ENCODE measurements at regions not wholly inside any gene's neighbourhood (a gene's known extent, or its start where the extent isn't known, plus 50 kb on each side); places are given as distances from the start of the nearest gene placed in this dataset.

GRCh38 chr6:105952326-105952725 is 133.8 kb upstream of the PRDM1 start (continued):
- TF ChIP-seq RCOR1 (IDR thresholded peaks at IDR 0.05; ENCODE audit: low read length) (no peak), YY1 (IDR thresholded peaks at IDR 0.05; ENCODE audit: low read depth) (no peak), REST (IDR thresholded peaks at IDR 0.05; ENCODE audit: low read depth, low read length) (no peak)

GRCh38 chr6:105951322-105951721 is 134.8 kb upstream of the PRDM1 start:
- Histone ChIP-seq H3K79me2 (ENCODE audit: insufficient read depth) (no peaks in the 10 kb centered on the region), H3K9ac (no peak overlapping the region), H3K4me1 (ENCODE audit: control insufficient read depth in 1 of 2, insufficient read depth in 2 of 2, low read depth in 1 of 2, low read length in 1 of 2) (no peaks in the 10 kb centered on the region), H2AFZ (ENCODE audit: low read depth) (no peak overlapping the region), H4K20me1 (ENCODE audit: insufficient read depth) (no peaks in the 10 kb centered on the region), H3K9me2 (no peaks in the 10 kb centered on the region), H3K9me3 (no peaks in the 10 kb centered on the region), H3K27me3 (ENCODE audit: insufficient read depth) (no peaks in the 10 kb centered on the region), H3K36me3 (replicated peaks in 1 of 2; ENCODE audit: control insufficient read depth in 1 of 2, insufficient read depth in 2 of 2, low read length in 1 of 2) (no peaks in the 10 kb centered on the region), H3F3A (replicated peaks; ENCODE audit: insufficient read depth) (peaks cover 3% of the 10 kb centered on the region), H3K27ac (ENCODE audit: low read depth in 2 of 2, low read length in 1 of 2) (no peak overlapping the region), H3K4me2 (no peak overlapping the region), H3K4me3 (ENCODE audit: low read depth in 2 of 2, low read length in 1 of 2) (no peak overlapping the region)
- DNase-seq = no peak
- ChIA-PET POLR2A (no interaction called here), CTCF (interaction anchor here (0.9 kb wide), 1 partner anchor 272 kb away, joined by 4 read pairs; no protein-coding TSS in a partner anchor)
- TF ChIP-seq JUND (IDR thresholded peaks at IDR 0.05) (no peak), EZH2phosphoT487 (IDR thresholded peaks at IDR 0.05; ENCODE audit: borderline replicate concordance, low read depth) (no peak), PBX3 (IDR thresholded peaks at IDR 0.05) (no peak), FOXM1 (IDR thresholded peaks at IDR 0.05; ENCODE audit: low read depth) (no peak), GABPA (IDR thresholded peaks at IDR 0.05; ENCODE audit: low read depth) (no peak), MAX (IDR thresholded peaks at IDR 0.05; ENCODE audit: low read depth) (no peak), MEF2A (IDR thresholded peaks at IDR 0.05; ENCODE audit: borderline replicate concordance, low read depth) (no peak), FOXJ3 (CRISPR knock-in tag; IDR thresholded peaks at IDR 0.05) (no peak), RCOR1 (IDR thresholded peaks at IDR 0.05; ENCODE audit: low read length) (no peak), USF1 (IDR thresholded peaks at IDR 0.05; ENCODE audit: borderline replicate concordance, low read depth) (no peak), GATA2 (CRISPR knock-in tag; IDR thresholded peaks at IDR 0.05) (no peak), RXRA (IDR thresholded peaks at IDR 0.05; ENCODE audit: borderline replicate concordance, low read depth) (no peak), TCF12 (IDR thresholded peaks at IDR 0.05) (no peak), FOSL2 (IDR thresholded peaks at IDR 0.05; ENCODE audit: borderline replicate concordance, low read depth) (no peak), USF2 (IDR thresholded peaks at IDR 0.05; ENCODE audit: borderline replicate concordance, low read depth, low read length) (no peak), TEAD4 (IDR thresholded peaks at IDR 0.05; ENCODE audit: borderline replicate concordance, insufficient read depth) (no peak), MXI1 (IDR thresholded peaks at IDR 0.05; ENCODE audit: low read depth, low read length) (no peak), TAF1 (IDR thresholded peaks at IDR 0.05; ENCODE audit: borderline replicate concordance, low read depth, low read length) (no peak)
- WGBS (ENCODE audit: low lambda C conversion rate) = 85% methylated on average over 4 of the region's 4 CpGs
